ENCODE measurements at regions not wholly inside any gene's neighbourhood (a gene's known extent, or its start where the extent isn't known, plus 50 kb on each side); places are given as distances from the start of the nearest gene placed in this dataset.

- TF ChIP-seq CTCF (IDR thresholded peaks at IDR 0.05) (no peak), POLR2A (IDR thresholded peaks at IDR 0.05) (no peak)
Observed at GRCh38 chr3:144096016-144096415, 124.4 kb downstream of the DIPK2A start.

Data from tibial nerve (tissue), 3 donors.